Activated effector memory CD4-positive, alpha-beta T cell treated with Interleukin-2 at 50 U/mL for 16 hours (primary cell): ENCODE measurements at regions not wholly inside any gene's neighbourhood (a gene's known extent, or its start where the extent isn't known, plus 50 kb on each side); places are given as distances from the start of the nearest gene placed in this dataset.

ENCODE experiments used
- DNase-seq: peaks from one replicate; pipeline ENCODE4 v3.0.0-alpha.2; 2020

GRCh38 chr14:66129224-66129623 is 356.9 kb upstream of the CCDC196 start:
- DNase-seq: no peak

GRCh38 chr14:66131111-66131510 is 355.1 kb upstream of the CCDC196 start:
- no peak for DNase-seq

GRCh38 chr14:66133666-66134065 is 352.5 kb upstream of the CCDC196 start:
- no peak for DNase-seq

GRCh38 chr14:66135831-66136230 is 350.3 kb upstream of the CCDC196 start:
- DNase-seq: no peak

- no peak for DNase-seq
Observed at GRCh38 chr14:66137081-66137480, 349.1 kb upstream of the CCDC196 start.

- no peak for DNase-seq
Observed at GRCh38 chr14:66139432-66139831, 346.7 kb upstream of the CCDC196 start.

GRCh38 chr14:66140213-66140918 is 345.8 kb upstream of the CCDC196 start:
- no peak for DNase-seq

- DNase-seq: no peak
Observed at GRCh38 chr14:66140963-66141362, 345.2 kb upstream of the CCDC196 start.

GRCh38 chr14:66141733-66142132 is 344.4 kb upstream of the CCDC196 start:
- DNase-seq: no peak

GRCh38 chr14:66143387-66144112 is 342.6 kb upstream of the CCDC196 start:
- DNase-seq: no peak

GRCh38 chr14:66152302-66152701 is 333.9 kb upstream of the CCDC196 start:
- no peak for DNase-seq

- DNase-seq: no peak
Observed at GRCh38 chr14:66152747-66153146, 333.4 kb upstream of the CCDC196 start.

GRCh38 chr14:66163023-66163422 is 323.1 kb upstream of the CCDC196 start:
- no peak for DNase-seq

- no peak for DNase-seq
Observed at GRCh38 chr14:66165337-66165736, 320.8 kb upstream of the CCDC196 start.

GRCh38 chr14:66174453-66174891 is 311.7 kb upstream of the CCDC196 start:
- no peak for DNase-seq

GRCh38 chr14:66177935-66178334 is 308.2 kb upstream of the CCDC196 start:
- no peak for DNase-seq

GRCh38 chr14:66196670-66197069 is 289.5 kb upstream of the CCDC196 start:
- DNase-seq: no peak

GRCh38 chr14:66197276-66197675 is 288.9 kb upstream of the CCDC196 start:
- no peak for DNase-seq

- no peak for DNase-seq
Observed at GRCh38 chr14:66206554-66206953, 279.6 kb upstream of the CCDC196 start.

- no peak for DNase-seq
Observed at GRCh38 chr14:66216763-66217162, 269.4 kb upstream of the CCDC196 start.

GRCh38 chr14:66219886-66220285 is 266.3 kb upstream of the CCDC196 start:
- no peak for DNase-seq

- DNase-seq: no peak
Observed at GRCh38 chr14:66224492-66225178, 261.5 kb upstream of the CCDC196 start.

- no peak for DNase-seq
Observed at GRCh38 chr14:66225337-66225736, 260.8 kb upstream of the CCDC196 start.
